ENCODE measurements at regions not wholly inside any gene's neighbourhood (a gene's known extent, or its start where the extent isn't known, plus 50 kb on each side); places are given as distances from the start of the nearest gene placed in this dataset.
"Not testable (repeated sequence)": the region's sequence is repeated elsewhere in the genome, so short reads cannot be mapped to it uniquely, and the experiment has no call there.

DNA sequence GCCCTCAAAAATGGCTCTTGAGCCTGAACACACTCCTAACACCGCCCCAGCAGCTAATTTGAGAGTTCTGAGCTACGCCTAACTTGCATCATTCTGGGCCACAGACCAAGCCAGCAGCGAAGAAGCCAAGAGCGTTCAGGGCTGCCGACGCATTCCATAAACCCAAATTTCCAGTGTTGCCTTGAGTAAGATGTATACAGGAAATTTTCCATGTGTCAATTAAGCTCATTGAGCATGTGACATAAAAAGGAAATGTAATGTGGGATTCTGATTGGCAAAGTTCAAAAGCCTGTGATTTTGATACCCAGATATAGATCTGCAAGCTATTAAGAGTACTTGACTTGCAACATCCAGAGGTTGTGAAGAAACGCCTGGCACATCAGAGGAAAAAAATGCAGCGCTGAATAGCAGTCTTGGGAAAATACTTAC, 148.6 kb upstream of the NR2F2 start:
- no peak for DNase-seq (ENCODE audit: low spot score)

DNA sequence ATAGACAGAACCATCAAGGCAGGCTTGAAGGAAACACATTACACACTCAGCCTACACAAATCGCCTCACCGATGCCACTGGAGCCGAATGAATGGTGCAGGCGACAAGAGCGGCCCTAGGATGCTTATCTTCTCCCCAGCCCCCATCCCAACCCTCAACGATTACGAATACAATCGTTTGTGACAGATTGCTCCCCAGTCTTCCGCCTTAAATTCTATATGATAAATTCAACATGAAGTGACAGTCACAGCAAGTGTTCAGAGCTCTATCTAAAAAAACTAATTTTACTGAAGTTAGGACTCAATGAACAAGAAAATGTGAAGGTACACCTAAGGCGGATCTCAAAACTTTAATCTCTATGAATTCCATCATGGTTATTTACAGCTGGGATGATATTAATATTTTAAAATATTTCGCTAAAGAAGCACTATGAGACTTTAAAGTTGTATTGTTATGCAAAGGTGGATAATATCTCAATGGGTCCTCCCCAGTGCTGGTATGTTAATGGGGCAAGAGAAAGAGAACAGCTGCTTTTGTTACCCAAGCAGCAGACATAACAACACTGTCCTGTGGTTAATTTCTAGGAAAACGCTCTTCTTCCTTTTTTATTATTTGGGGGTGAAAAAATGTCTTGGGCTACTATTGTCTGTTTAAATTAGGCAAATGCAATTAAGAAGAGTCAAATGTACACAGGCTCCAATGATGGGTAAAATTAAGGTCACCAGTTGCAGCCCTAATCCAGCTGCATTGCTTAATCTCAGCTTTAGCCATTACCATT, 147.6 kb upstream of the NR2F2 start:
- no peak for DNase-seq (ENCODE audit: low spot score)

DNA sequence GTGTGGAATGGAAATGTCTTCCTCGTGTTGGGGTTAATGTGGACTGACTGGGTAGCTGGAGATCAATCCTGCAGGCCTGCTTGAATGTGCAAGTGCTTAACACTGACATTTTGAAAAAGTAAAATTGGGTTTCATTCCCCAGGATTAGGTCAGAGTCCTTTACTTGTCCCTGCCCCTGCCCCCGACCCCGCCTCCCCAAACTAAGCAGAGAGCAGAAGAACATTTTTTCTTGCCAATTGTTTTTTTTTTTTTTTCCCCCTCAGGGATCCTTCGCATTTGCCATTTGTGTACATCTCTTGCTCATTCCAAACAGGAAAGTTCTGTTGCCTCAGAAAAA, 147.0 kb upstream of the NR2F2 start:
- no peak for DNase-seq (ENCODE audit: low spot score)

DNA sequence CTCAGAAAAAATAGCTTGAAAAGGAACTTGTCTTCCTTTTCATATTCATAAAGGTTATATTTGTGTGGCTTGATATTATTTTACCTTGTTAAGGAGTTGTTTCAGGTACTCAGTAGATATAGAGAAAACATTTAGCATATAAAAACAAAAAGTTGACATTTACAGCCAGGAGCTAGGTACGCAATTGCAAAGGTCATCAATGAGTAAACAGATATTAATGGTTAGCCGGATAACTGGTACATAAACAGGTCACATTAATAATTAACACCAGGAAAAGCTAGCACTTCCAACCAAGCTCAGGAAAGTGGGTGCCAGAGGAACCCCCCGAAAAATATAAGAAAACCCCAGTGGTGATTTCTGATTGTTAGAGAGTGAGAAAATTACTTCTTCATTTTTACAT, 146.6 kb upstream of the NR2F2 start:
- DNase-seq (ENCODE audit: low spot score), result no peak

GRCh38 chr15:96184297-96184696, 146.2 kb upstream of the NR2F2 start:
- DNase-seq (ENCODE audit: low spot score), result no peak

DNA sequence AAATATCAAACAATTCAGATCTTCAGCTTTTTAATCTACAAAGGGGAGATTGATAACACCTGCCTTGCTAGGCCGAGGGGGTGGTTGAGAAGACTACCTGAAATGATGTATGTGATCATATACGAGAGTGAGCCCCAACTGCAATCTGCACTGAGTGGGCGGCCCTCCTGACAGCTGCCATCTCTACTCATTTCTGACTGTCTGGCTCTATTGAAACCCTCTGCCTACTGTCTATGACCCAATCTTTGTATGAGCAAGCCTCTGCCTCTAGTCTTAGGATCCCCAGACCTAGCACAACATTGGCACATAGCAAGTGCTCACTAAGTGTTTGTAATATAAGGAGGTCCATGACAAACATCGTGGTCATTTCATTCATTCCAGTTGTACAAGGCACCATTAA, 144.4 kb upstream of the NR2F2 start:
- no peak for DNase-seq (ENCODE audit: low spot score)

DNA sequence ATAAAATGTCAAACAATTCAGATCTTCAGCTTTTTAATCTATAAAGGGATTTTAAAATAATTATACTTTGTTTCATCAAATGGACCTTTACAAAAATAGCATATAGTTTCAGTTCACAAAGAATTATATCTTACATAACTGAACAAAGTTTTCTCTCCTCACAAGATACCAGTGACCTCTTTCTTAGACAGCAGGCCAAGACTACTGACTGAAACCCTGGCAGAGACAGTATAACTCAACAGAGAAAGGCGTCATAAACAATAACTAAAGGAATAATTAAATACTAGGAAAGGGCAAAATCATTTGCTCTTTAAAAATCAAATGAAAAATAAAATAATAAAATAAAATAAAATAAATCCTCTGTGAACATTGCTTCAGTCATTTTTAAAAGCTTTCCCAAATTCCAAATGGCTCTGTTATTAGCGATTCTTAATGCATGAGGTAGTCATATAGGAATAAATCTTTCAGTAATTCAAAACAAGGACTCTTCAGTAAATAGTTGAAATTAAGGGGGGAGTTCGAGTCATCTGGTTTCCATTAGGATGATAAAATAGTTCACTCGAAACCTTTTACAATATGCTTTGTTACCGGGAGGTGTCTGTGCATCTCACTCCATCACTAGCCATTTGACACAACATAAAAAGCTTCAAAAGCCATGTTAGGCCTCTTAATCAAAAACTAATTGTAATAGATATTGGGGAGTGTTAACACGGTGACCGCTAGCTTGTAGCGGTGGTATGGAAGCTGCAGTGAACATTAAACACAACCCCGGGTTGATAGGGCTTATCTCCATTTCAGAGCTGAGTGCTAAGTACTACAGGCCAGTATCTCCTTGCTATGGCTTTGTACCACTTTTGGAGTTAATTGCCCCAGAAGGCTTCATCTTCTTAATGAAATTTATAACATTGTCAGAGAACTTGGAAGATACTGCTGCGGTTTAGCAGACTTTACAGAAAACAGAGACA, 142.9 kb upstream of the NR2F2 start:
- no peak for DNase-seq (ENCODE audit: low spot score)

DNA sequence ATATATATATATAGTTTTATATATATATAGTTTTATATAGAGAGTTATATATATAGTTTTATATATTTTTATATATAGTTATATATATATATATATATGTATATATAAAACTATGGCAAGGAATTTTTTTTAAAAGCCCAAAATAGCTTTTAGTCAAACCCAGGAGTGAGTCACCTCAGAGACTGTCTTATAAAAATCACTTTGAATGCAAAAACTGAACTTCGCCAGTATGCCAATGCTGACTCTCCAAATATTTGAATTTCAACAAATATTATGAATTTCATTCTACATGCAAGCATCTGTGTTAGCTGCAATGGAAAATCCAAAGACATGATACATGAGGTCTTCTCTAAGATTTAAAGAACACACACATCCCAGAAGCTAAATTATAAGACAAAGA, 132.8 kb upstream of the NR2F2 start:
- no peak for DNase-seq (ENCODE audit: low spot score)

DNA sequence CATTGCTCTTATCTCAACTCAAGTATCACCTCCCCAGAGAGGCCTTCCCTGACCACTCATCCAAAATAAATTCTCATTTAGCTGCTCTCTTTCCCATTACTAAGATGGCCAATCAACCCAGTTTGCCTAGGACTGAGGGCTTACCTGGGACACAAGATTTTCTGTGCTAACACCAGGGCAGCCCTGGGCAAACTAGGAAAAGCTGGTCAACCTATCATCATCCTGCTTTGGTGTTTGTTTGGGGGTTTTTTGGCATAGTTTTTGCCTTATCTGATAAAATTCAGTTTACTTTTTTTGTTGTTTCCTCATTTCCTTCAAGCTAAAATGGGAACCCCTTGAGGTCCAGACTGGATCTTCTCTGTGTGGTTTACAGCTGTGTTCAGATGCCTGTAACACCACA, 131.4 kb upstream of the NR2F2 start:
- no peak for DNase-seq (ENCODE audit: low spot score)

DNA sequence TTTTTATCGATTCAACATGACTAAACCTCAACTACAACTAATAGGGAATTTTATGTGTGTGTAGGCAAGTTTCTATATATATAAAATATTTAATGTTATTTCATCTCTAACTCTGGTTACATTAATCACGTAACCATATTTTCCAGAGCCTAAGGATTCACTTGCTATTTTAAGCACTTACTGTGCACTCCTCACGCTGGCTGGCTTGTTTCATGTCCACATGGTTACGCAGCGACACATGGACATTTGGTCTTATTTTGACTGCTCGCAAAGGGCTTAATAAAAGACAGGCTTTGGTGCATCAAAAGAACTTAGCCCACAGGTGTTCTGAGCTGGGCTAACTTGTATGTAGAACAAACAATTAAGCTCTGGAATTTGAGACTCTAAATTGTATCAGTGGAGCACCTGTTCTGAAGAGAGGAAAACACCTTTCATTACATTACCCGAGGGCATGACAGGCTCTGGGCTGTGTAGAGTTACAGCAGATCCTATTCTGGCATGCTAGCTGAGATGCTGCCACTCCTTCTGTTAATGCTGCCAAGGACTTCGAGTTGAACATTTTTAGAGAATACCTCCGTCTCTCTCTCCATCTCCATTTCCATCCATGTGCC, 130.0 kb upstream of the NR2F2 start:
- no peak for DNase-seq (ENCODE audit: low spot score)

DNA sequence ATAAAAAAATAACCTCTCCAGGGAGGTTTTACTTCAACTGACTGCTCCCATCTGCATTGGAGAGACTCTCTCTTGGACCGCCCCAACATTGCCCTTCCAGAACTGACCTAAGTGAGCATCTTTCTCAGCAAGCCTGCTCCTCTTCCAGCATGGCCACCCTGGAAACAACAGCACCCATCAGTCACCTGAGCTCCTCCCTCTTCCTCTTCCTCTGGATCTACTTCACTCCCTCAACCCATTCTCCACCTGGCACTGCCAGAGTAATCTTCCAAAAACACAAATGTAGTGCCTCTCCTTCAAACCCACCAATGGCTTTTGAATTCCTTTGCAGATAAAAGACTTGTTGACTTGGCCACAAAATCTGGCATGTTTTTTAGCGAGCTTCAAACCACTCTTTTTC, 128.8 kb upstream of the NR2F2 start:
- no peak for DNase-seq (ENCODE audit: low spot score)

- DNase-seq (ENCODE audit: low spot score), result not testable (repeated sequence)
Measured at GRCh38 chr15:96205588-96205987, 124.9 kb upstream of the NR2F2 start.

- no peak for DNase-seq (ENCODE audit: low spot score)
Measured at GRCh38 chr15:96207377-96208006, 123.0 kb upstream of the NR2F2 start.

DNA sequence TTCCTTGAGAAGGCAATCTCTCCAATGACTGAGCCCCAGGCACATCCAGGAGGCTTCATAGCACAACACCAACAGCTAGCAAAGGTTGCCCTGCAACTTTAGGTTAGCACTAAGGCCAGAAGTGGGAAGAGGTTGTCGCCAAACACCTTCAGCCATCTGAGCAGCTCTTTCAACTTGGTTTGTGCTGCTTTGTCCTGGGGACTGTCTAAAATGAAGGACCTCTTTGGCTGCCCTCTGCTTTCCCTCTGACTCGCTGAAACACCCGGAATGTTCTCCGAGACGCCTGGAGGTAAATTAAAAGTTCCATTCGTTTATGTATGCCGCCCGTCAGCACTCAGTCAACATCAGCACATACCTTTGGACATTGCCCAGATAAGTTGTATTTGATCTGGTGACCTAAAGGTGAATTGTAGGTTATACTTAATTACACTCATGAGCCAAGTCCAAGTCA, 121.2 kb upstream of the NR2F2 start:
- peak; percentile 42 for DNase-seq (ENCODE audit: low spot score)

DNA sequence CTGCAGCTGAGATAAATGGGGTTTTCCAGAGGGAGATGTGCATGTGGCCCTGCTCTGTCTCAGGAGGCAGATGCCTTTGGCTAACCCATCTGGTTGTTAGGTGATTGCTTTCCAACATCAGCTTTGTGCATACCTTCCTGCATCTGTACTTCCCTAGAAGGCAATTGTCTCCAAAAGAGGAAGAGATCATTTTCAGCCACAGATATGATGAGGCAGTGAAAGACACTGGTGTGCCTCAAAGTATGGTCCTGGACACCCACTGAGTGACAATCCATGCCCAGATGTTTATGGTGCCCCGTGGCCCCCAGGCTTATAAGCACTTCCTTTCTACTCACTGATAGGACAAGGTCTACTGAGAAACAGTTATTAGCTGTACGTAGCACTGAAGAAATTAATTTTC, 117.5 kb upstream of the NR2F2 start:
- no peak for DNase-seq (ENCODE audit: low spot score)

DNA sequence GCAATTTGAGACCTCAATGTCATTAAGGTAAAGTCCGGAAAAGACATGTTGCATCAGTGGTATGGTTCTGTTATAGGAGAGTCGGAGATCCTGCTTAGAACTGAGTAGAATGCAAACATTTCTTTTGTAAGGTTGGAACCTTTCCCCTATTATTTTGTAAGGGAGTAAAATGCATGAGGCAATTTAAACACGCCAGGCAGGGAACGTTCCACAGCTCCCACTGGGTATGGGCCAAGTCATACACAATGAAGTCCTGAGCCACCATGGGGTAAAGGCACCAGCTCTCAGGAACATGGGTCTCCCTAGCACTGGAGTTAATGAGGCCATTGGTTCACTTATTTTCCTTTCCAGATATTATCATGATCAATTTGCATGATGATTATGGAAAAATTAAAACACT, 116.6 kb upstream of the NR2F2 start:
- no peak for DNase-seq (ENCODE audit: low spot score)

DNA sequence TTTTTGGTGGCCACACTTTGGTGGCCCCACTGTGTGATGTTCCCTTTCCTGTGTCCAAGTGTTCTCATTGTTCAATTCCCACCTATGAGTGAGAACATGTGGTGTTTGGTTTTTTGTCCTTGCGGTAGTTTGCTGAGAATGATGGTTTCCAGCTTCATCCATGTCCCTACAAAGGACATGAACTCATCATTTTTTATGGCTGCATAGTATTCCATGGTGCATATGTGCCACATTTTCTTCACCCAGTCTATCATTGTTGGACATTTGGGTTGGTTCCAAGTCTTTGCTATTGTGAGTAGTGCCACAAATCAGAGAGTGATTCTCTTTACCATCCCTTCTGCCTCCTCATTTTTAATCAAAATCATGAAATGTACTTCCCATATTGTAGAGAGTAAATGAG, 114.0 kb upstream of the NR2F2 start:
- DNase-seq (ENCODE audit: low spot score), result not testable (repeated sequence)

GRCh38 chr15:96217983-96218382, 112.5 kb upstream of the NR2F2 start:
- DNase-seq (ENCODE audit: low spot score), result no peak

DNA sequence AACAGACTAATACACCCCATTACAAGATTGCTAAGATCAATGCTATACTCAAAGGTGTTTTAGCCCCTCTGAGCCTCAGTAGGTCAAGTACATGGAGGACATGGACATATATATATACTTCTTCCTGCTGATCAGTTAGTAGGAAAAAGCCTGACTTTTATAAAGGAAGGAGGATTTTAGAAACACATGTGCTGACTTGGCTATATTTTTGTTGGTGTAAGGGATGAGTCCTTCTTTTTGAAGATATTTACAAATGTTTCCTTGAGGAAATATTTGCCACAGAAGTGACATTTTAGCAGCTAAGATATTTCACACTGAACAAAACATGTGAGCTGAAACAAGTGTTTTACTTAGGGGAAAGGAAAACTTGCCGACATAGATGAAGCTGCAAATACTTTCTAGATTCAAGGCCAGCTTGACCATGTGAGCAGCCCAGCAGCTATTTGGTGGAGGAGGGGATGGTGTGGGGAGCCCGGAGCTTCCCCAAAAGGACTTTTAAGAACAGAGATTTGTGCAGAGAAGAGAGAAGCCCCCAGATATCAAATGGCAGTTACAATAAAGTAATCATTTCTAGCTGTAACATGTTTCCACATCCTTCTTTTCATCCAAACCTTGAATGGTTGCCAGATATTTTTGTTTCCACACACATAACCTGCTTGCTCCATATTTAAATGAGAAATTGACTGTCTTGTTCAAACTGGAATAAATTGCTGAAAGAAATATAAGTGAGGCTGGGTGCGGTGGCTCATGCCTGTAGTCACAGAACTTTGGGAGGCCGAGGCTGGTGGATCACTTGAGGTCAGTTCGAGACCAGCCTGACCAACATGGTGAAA, 111.7 kb upstream of the NR2F2 start:
- no peak for DNase-seq (ENCODE audit: low spot score)

DNA sequence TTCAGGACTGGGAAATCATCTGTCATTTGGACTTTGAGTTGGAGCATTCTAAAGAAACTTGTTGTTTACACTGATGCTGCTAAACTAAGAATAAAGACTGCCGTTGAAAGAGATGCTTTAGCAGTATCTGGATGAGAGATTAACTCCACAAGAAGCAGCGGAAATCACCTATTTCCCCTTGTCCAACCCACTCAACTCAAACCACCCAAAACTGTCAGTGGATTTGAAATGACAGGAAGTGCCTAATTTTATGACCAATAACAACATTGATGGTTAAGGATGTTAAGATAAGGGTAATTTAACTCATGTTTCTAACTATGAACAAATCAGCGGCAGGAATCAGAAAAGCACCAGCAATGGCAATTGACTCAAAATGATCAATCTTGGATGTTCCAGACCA, 110.8 kb upstream of the NR2F2 start:
- DNase-seq (ENCODE audit: low spot score), result no peak

GRCh38 chr15:96220657-96221056, 109.8 kb upstream of the NR2F2 start:
- no peak for DNase-seq (ENCODE audit: low spot score)
